GM12878 (cell line): ENCODE measurements at regions not wholly inside any gene's neighbourhood (a gene's known extent, or its start where the extent isn't known, plus 50 kb on each side); places are given as distances from the start of the nearest gene placed in this dataset.

Source experiments
- ATAC-seq: fragments of 200-7000 bp; cut with Tn5 transposase; 3 replicates; pipeline ENCODE4 v1.9.1; 2020; ENCODE audit warnings: mild to moderate bottlenecking, moderate library complexity
- BruUV-seq: library from RNA; stranded (reverse); fragments of 400-500 nt; replicated peaks from 2 replicates; lab custom pipeline; 2021; lab: Mats Ljungman, UMichigan
- CTCF ChIA-PET: fragments of 300-600 bp; sonication (Branson Sonifier 250); formaldehyde crosslinking; extraction: SDS; loops from one replicate; lab custom pipeline; 2021; ENCODE audit warnings: inconsistent platforms; lab: Yijun Ruan, JAX
- POLR2A ChIA-PET: fragments of 350-600 bp; formaldehyde crosslinking; extraction: SDS; loops from one replicate; lab custom pipeline; 2021; ENCODE audit warnings: inconsistent platforms; lab: Charles Lee
- RAD21 ChIA-PET: fragments of 300-600 bp; sonication (Branson Sonifier 250); formaldehyde crosslinking; loops from one replicate; lab custom pipeline; 2023; ENCODE audit warnings: antibody characterized with exemption; ENCODE audit not compliant: unreplicated experiment; lab: Charles Lee
- SMC1A ChIA-PET: fragments of 300-600 bp; sonication (Branson Sonifier 250); formaldehyde crosslinking; loops from one replicate; lab custom pipeline; 2023; ENCODE audit not compliant: unreplicated experiment, uncharacterized antibody; lab: Charles Lee
- DNase-seq: peaks from one replicate; pipeline ENCODE4 v3.0.0-alpha.2; 2011; ENCODE audit warnings: low read depth, low spot score
- FAIRE-seq: peaks from 3 replicates; lab custom pipeline; 2011; peaks lifted over from hg19 to GRCh38; lab: Jason Lieb, UNC
- H2AFZ ChIP-seq: 2 replicates; pipeline ENCODE4 v1.6.0; 2011; ENCODE audit warnings: low read depth, low read length, control low read depth; ENCODE audit not compliant: control insufficient read depth
- H3K27ac ChIP-seq: 2 replicates; pipeline ENCODE4 v1.5.1; 2011; ENCODE audit warnings: control low read depth; ENCODE audit not compliant: control insufficient read depth, insufficient read depth
- H3K27me3 ChIP-seq, 2 experiments: replicated peaks in 1 of 2; 2 replicates each; pipeline versions ENCODE4 v1.6.0 to v1.6.1; 2011; ENCODE audit warnings: low read length in 1 of 2; ENCODE audit not compliant: control insufficient read depth in 2 of 2, insufficient read depth in 2 of 2
- H3K36me3 ChIP-seq, 2 experiments: 2 replicates each; pipeline ENCODE4 v1.5.1; 2011; ENCODE audit warnings: low read length in 1 of 2; ENCODE audit not compliant: control insufficient read depth in 2 of 2, insufficient read depth in 2 of 2
- H3K4me1 ChIP-seq: 2 replicates; pipeline ENCODE4 v1.6.1; 2011; ENCODE audit warnings: mild to moderate bottlenecking, low read length, moderate library complexity, mixed read lengths; ENCODE audit not compliant: control insufficient read depth, insufficient read depth
- H3K4me2 ChIP-seq: 2 replicates; pipeline ENCODE4 v1.6.0; 2011; ENCODE audit warnings: control low read depth; ENCODE audit not compliant: control insufficient read depth, insufficient read depth
- H3K4me3 ChIP-seq: fragments of 200-600 bp; sonication (generic); 2 replicates; pipeline ENCODE4 v1.5.1; 2016
- H3K79me2 ChIP-seq: 2 replicates; pipeline ENCODE4 v1.6.0; 2011; ENCODE audit warnings: low read length; ENCODE audit not compliant: control insufficient read depth, insufficient read depth
- H3K9ac ChIP-seq: 2 replicates; pipeline ENCODE4 v1.8.0; 2011; ENCODE audit warnings: low read length, control low read depth, mixed read lengths; ENCODE audit not compliant: control insufficient read depth, insufficient read depth
- H3K9me3 ChIP-seq: replicated peaks from 3 replicates; pipeline ENCODE4 v1.5.1; 2011; ENCODE audit warnings: mild to moderate bottlenecking, low read length; ENCODE audit not compliant: control insufficient read depth, insufficient read depth
- H4K20me1 ChIP-seq: 2 replicates; pipeline ENCODE4 v1.6.0; 2011; ENCODE audit not compliant: control insufficient read depth, insufficient read depth
- CEBPZ ChIP-seq: fragments of 150-350 bp; IDR thresholded peaks from 2 replicates; pipeline ENCODE4 v1.6.1; 2016; ENCODE audit warnings: low read depth, low read length
- ETV6 ChIP-seq, 2 experiments: fragments of 450-650 bp in 1 of 2; IDR thresholded peaks in 1 of 2; conservative IDR thresholded peaks in 1 of 2; 2 replicates each; pipeline ENCODE4 v1.6.1; 2014; ENCODE audit warnings: antibody characterized with exemption in 1 of 2, borderline replicate concordance in 1 of 2, low read depth in 1 of 2, mild to moderate bottlenecking in 1 of 2, moderate library complexity in 1 of 2
- HCFC1 ChIP-seq: fragments of 150-350 bp; IDR thresholded peaks from 2 replicates; pipeline ENCODE4 v1.6.1; 2014; ENCODE audit warnings: low read length
- IRF4 ChIP-seq: IDR thresholded peaks from 2 replicates; pipeline ENCODE4 v1.6.1; 2011; ENCODE audit warnings: low read depth, low read length
- MEF2A ChIP-seq: IDR thresholded peaks from 2 replicates; pipeline ENCODE4 v1.6.1; 2011; ENCODE audit warnings: low read depth, mild to moderate bottlenecking, low read length, moderate library complexity; ENCODE audit not compliant: insufficient read depth
- NR2C2 ChIP-seq: IDR thresholded peaks from 2 replicates; pipeline ENCODE4 v1.6.1; 2011; ENCODE audit warnings: borderline replicate concordance, low read depth; ENCODE audit not compliant: control insufficient read depth, insufficient read length
- NR2F1 ChIP-seq: fragments of 450-650 bp; conservative IDR thresholded peaks from 2 replicates; pipeline ENCODE4 v1.6.1; 2017; ENCODE audit warnings: mild to moderate bottlenecking
- WGBS: methylation state at CpG from one replicate; pipeline ENCODE4 v1.1.6; 2016; ENCODE audit warnings: low lambda C conversion rate; ENCODE audit not compliant: insufficient replicate concordance, insufficient coverage; ENCODE audit errors: missing lambda C conversion rate; 5-methylcytosine and 5-hydroxymethylcytosine counted together
- in situ Hi-C: fragments of 300-500 bp; cut with MboI; formaldehyde crosslinking; loops from 9 replicates; pipeline ENCODE4 v1.14.3; 2018; ENCODE audit warnings: mixed read lengths
- intact Hi-C: fragments of 100-400 bp; cut with micrococcal nuclease; formaldehyde crosslinking; loops from one replicate; pipeline ENCODE4 v1.14.2; 2022; ENCODE audit not compliant: unreplicated experiment

- Histone ChIP-seq H4K20me1 (no peaks in the 10 kb centered on the region), H3K4me1 (no peaks in the 10 kb centered on the region), H3K36me3 (no peaks in the 10 kb centered on the region), H3K4me2 (no peak overlapping the region), H3K9me3 (no peaks in the 10 kb centered on the region), H3K27me3 (no peaks in the 10 kb centered on the region), H3K79me2 (no peaks in the 10 kb centered on the region), H3K9ac (no peak overlapping the region), H2AFZ (no peak overlapping the region), H3K4me3 (no peak overlapping the region), H3K27ac (no peak overlapping the region)
- ChIA-PET POLR2A (no interaction called here), SMC1A (no interaction called here), RAD21 (no interaction called here), CTCF (interaction anchor here (1.2 kb wide), 1 partner anchor 18 kb away, joined by 4 read pairs; no protein-coding TSS in a partner anchor)
- FAIRE-seq: no peak
- 1% methylated on average over 4 of the region's 4 CpGs for WGBS
- ATAC-seq: no peak
- DNase-seq: no peak
- in situ Hi-C loops: no loop called here
- intact Hi-C loops: no loop called here
- no peak for TF ChIP-seq NR2C2
- no peak for TF ChIP-seq CEBPZ
- no peak for TF ChIP-seq IRF4
- no peak for TF ChIP-seq MEF2A
- no peak for TF ChIP-seq NR2F1
- TF ChIP-seq HCFC1: no peak
- TF ChIP-seq ETV6 (conservative IDR thresholded peaks at IDR 0.05 in 1 of 2, IDR thresholded peaks at IDR 0.05 in 1 of 2; ENCODE audit: borderline replicate concordance in 1 of 2, low read depth in 1 of 2): no peak
- BruUV-seq: no TSS peak
Measured at GRCh38 chr6:164216368-164216767, 801.9 kb downstream of the QKI start.
